ENCODE measurements at regions not wholly inside any gene's neighbourhood (a gene's known extent, or its start where the extent isn't known, plus 50 kb on each side); places are given as distances from the start of the nearest gene placed in this dataset.

DNA sequence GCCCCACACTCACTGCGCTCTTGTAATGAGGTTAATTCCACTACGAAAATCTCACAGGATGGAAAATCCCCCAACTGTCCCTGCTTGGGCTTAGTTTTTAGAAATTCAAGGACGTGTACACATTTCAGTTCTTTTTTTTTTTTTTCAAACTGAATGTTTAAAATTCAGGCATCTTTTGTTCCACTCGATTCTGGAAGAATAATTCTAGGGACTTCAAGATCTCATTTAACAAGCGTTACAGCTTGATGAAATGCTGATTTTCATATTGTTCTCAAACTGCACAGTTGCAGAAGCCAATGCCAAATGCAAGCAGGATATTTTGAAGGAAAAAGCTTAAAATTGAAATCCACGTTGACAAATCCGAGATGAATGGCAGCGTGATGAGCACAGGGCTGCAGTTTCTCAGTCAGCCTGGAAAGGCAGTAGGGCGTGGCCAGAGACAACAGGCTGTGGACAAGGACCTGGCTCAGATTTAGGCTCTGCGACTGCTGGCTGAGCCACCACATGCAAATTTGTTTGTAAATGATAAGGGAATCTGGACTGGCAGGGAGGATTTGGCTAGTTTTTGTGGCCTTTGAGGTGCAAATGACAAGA is 128.1 kb upstream of the MYCN start:
- no peak overlapping the region for H3K18ac ChIP-seq (ENCODE audit: extremely low read depth, low read length)
- no peak overlapping the region for H3K4me3 ChIP-seq (ENCODE audit: extremely low read depth in 1 of 4, insufficient read depth in 2 of 4, low read depth in 3 of 4, low read length in 4 of 4)
- no peak overlapping the region for H3K27ac ChIP-seq (ENCODE audit: low read depth, low read length)
- POLR2A ChIA-PET (ENCODE audit: partially characterized antibody): interaction anchor here (1.4 kb wide), 1 partner anchor 12 kb away, joined by 3 read pairs; no protein-coding TSS in a partner anchor
- no peaks in the 10 kb centered on the region for H3K27me3 ChIP-seq (replicated peaks in 1 of 4; ENCODE audit: control insufficient read depth in 3 of 4, extremely low read depth in 1 of 4, insufficient read depth in 3 of 4, low read length in 3 of 4)
- no peaks in the 10 kb centered on the region for H3K36me3 ChIP-seq (ENCODE audit: control insufficient read depth in 2 of 4, insufficient read depth in 4 of 4, low read length in 3 of 4)
- no peak overlapping the region for H3K9ac ChIP-seq (replicated peaks in 1 of 4; ENCODE audit: extremely low read depth in 1 of 4, low read depth in 3 of 4, low read length in 3 of 4)
- H4K91ac ChIP-seq (replicated peaks; ENCODE audit: insufficient read length, low read length): no peak overlapping the region
- no peak overlapping the region for H4K5ac ChIP-seq (ENCODE audit: insufficient read length, low read depth, low read length)
- no peak overlapping the region for H3K56ac ChIP-seq (replicated peaks; ENCODE audit: insufficient read length, low read depth, low read length)
- H3K4me2 ChIP-seq (ENCODE audit: insufficient read depth in 1 of 2, low read depth in 2 of 2, low read length in 2 of 2): no peak overlapping the region
- no peak overlapping the region for H2BK120ac ChIP-seq (replicated peaks; ENCODE audit: low read depth, low read length)
- H3K9me3 ChIP-seq (ENCODE audit: insufficient read depth in 2 of 2, low read depth in 1 of 2, low read length in 1 of 2): no peaks in the 10 kb centered on the region
- no peaks in the 10 kb centered on the region for H3K79me2 ChIP-seq (ENCODE audit: control insufficient read depth in 1 of 2, insufficient read depth in 2 of 2, low read length in 2 of 2)
- no peak overlapping the region; the same call in 1 of the 2 replicates for H2BK5ac ChIP-seq (ENCODE audit: low read depth, low read length)
- CTCF ChIA-PET (ENCODE audit: partially characterized antibody): interaction anchor here (0.9 to 2.1 kb wide), 8 partner anchors 8 to 470 kb away, joined by 3 to 6 read pairs (median 4); no protein-coding TSS in a partner anchor
- H2BK15ac ChIP-seq (ENCODE audit: low read length): no peak overlapping the region
- no peak overlapping the region for H3K23ac ChIP-seq (ENCODE audit: insufficient read length)
- no peaks in the 10 kb centered on the region for H4K20me1 ChIP-seq (replicated peaks in 1 of 2; ENCODE audit: control insufficient read depth in 1 of 2, insufficient read depth in 2 of 2, low read length in 2 of 2)
- DNase-seq (ENCODE audit: low read depth in 1 of 2, low spot score in 2 of 2): no peak
- no peak overlapping the region; the same call in 1 of the 2 replicates for H2BK12ac ChIP-seq (ENCODE audit: low read depth, low read length)
- no peak overlapping the region for H4K8ac ChIP-seq (ENCODE audit: extremely low read depth, insufficient read depth, low read length)
- peaks cover 0 to 29% (median 10%) of the 10 kb centered on the region in 4 experiments; a peak in 6 of 7 replicates for H3K4me1 ChIP-seq (replicated peaks in 1 of 4; ENCODE audit: control insufficient read depth in 3 of 4, insufficient read depth in 4 of 4, low read length in 3 of 4)
- WGBS, 2 experiments (ENCODE audit: extremely low coverage in 1 of 2, insufficient coverage in 1 of 2, insufficient read length in 1 of 2, insufficient replicate concordance in 2 of 2, low coverage in 1 of 2, low lambda C conversion rate in 2 of 2, missing lambda C conversion rate in 1 of 2): 79% methylated on average over 10 of the region's 10 CpGs; no CpG with 5 or more reads in 1 of the 2 experiments
- no peaks in the 10 kb centered on the region for H3K79me1 ChIP-seq (ENCODE audit: low read depth, low read length)
- no peak overlapping the region for H2AFZ ChIP-seq (ENCODE audit: low read length)
- H3K4ac ChIP-seq (replicated peaks; ENCODE audit: insufficient read length, low read depth, low read length): no peak overlapping the region
- H2BK20ac ChIP-seq (ENCODE audit: low read length): no peak overlapping the region
- no peak overlapping the region for H3K14ac ChIP-seq (ENCODE audit: insufficient read length)
- H2AK5ac ChIP-seq (ENCODE audit: low read depth, low read length): no peak overlapping the region
- peak; percentile 45 for FAIRE-seq
- H3K23me2 ChIP-seq (ENCODE audit: low read depth, low read length): no peaks in the 10 kb centered on the region
- TF ChIP-seq KDM4A (IDR thresholded peaks at IDR 0.05; ENCODE audit: low read depth, low read length, severe bottlenecking): no peak
- TF ChIP-seq SP4 (IDR thresholded peaks at IDR 0.05; ENCODE audit: low read length): no peak
- no peak for TF ChIP-seq SP2 (IDR thresholded peaks at IDR 0.05; ENCODE audit: low read length)
- no peak for TF ChIP-seq POLR2A (IDR thresholded peaks at IDR 0.05; ENCODE audit: control extremely low read depth in 1 of 2, low read depth in 2 of 2, low read length in 2 of 2)
- TF ChIP-seq SUZ12 (IDR thresholded peaks at IDR 0.05; ENCODE audit: low read length): no peak
- no peak for TF ChIP-seq SP1 (IDR thresholded peaks at IDR 0.05; ENCODE audit: low read depth, low read length)
- TF ChIP-seq, protein P1, sequence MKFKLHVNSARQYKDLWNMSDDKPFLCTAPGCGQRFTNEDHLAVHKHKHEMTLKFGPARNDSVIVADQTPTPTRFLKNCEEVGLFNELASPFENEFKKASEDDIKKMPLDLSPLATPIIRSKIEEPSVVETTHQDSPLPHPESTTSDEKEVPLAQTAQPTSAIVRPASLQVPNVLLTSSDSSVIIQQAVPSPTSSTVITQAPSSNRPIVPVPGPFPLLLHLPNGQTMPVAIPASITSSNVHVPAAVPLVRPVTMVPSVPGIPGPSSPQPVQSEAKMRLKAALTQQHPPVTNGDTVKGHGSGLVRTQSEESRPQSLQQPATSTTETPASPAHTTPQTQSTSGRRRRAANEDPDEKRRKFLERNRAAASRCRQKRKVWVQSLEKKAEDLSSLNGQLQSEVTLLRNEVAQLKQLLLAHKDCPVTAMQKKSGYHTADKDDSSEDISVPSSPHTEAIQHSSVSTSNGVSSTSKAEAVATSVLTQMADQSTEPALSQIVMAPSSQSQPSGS (IDR thresholded peaks at IDR 0.05; ENCODE audit: low read length): no peak
- no peak for TF ChIP-seq JUND (IDR thresholded peaks at IDR 0.05; ENCODE audit: low read length)
- TF ChIP-seq, protein P2, sequence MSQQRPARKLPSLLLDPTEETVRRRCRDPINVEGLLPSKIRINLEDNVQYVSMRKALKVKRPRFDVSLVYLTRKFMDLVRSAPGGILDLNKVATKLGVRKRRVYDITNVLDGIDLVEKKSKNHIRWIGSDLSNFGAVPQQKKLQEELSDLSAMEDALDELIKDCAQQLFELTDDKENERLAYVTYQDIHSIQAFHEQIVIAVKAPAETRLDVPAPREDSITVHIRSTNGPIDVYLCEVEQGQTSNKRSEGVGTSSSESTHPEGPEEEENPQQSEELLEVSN (IDR thresholded peaks at IDR 0.05): no peak
- no peak for TF ChIP-seq CHD1 (IDR thresholded peaks at IDR 0.05; ENCODE audit: low read depth, low read length)
- TF ChIP-seq HDAC2 (IDR thresholded peaks at IDR 0.05; ENCODE audit: borderline replicate concordance in 1 of 2, low read depth in 2 of 2, low read length in 2 of 2): no peak
- TF ChIP-seq RFX5 (IDR thresholded peaks at IDR 0.05; ENCODE audit: borderline replicate concordance, low read depth, low read length): no peak
